ENCODE measurements at regions not wholly inside any gene's neighbourhood (a gene's known extent, or its start where the extent isn't known, plus 50 kb on each side); places are given as distances from the start of the nearest gene placed in this dataset.

DNA sequence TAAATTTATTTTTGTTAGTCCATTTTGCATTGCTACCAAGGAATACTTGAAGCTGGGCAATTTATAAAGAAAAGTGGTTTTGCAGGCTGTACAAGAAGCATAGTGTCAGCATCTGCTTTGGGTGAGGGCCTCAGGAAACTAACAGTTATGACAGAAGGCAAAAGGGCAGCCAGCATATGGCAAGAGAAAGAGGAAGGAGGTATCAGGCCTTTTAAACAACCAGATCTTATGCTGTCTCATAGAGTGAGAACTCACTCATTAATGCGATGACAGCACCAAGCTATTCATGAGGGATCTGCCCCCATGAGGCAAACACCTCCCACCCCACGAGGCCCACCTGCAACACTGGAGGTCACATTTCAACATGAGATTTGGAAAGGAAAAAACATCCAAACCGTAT is 898.4 kb downstream of the KCNT2 start:
- Histone ChIP-seq H3K27me3 (no peaks in the 10 kb centered on the region), H3K4me2 (no peak overlapping the region), H3F3A (ENCODE audit: low read depth) (no peaks in the 10 kb centered on the region), H3K9ac (no peak overlapping the region), H2AFZ (replicated peaks) (peak overlapping the region; percentile 30), H3K4me3 (no peak overlapping the region), H3K27ac (no peak overlapping the region), H3K9me3 (ENCODE audit: low read depth) (no peaks in the 10 kb centered on the region), H3K79me2 (ENCODE audit: low read depth) (no peaks in the 10 kb centered on the region), H3K4me1 (no peaks in the 10 kb centered on the region), H4K20me1 (ENCODE audit: low read depth) (no peaks in the 10 kb centered on the region), H3K36me3 (no peaks in the 10 kb centered on the region)
- TF ChIP-seq EZH2 (IDR thresholded peaks at IDR 0.05) = no peak
- TF ChIP-seq, protein P1, sequence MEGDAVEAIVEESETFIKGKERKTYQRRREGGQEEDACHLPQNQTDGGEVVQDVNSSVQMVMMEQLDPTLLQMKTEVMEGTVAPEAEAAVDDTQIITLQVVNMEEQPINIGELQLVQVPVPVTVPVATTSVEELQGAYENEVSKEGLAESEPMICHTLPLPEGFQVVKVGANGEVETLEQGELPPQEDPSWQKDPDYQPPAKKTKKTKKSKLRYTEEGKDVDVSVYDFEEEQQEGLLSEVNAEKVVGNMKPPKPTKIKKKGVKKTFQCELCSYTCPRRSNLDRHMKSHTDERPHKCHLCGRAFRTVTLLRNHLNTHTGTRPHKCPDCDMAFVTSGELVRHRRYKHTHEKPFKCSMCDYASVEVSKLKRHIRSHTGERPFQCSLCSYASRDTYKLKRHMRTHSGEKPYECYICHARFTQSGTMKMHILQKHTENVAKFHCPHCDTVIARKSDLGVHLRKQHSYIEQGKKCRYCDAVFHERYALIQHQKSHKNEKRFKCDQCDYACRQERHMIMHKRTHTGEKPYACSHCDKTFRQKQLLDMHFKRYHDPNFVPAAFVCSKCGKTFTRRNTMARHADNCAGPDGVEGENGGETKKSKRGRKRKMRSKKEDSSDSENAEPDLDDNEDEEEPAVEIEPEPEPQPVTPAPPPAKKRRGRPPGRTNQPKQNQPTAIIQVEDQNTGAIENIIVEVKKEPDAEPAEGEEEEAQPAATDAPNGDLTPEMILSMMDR (IDR thresholded peaks at IDR 0.05) = no peak
- TF ChIP-seq EZH2phosphoT487 (IDR thresholded peaks at IDR 0.05) = no peak
- Mint-ChIP-seq H3K27ac (no peak overlapping the region), H3K4me1 (no peaks in the 10 kb centered on the region), H3K9me3 (no peaks in the 10 kb centered on the region), H3K36me3 (no peaks in the 10 kb centered on the region), H3K27me3 (ENCODE audit: insufficient read depth, low read depth) (no peaks in the 10 kb centered on the region), H3K4me3 (no peak overlapping the region)
- no peak for DNase-seq (ENCODE audit: low spot score)

DNA sequence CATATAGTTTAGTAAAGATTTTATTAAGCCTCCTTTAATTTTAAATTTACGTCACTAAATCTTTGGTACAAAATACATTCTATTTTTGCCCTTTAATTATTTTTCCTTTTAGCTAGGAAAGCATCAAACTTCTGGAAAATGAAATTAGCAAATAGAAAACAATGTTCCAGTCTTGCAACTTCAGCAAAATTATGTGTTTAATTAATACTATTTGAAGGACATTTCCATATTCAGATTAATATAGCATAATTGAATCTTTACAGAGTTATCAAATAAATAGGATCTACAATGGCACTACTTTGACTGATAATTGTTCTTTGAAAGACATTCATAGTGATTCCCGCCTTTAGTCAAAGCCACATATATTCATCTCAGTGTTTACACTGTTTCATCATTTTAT is 904.2 kb downstream of the KCNT2 start:
- Histone ChIP-seq H3F3A (ENCODE audit: low read depth) (no peaks in the 10 kb centered on the region), H4K20me1 (ENCODE audit: low read depth) (no peaks in the 10 kb centered on the region), H3K4me3 (no peak overlapping the region), H3K4me2 (no peak overlapping the region), H3K4me1 (no peaks in the 10 kb centered on the region), H3K9ac (no peak overlapping the region), H3K9me3 (ENCODE audit: low read depth) (no peaks in the 10 kb centered on the region), H3K36me3 (no peaks in the 10 kb centered on the region), H3K79me2 (ENCODE audit: low read depth) (no peaks in the 10 kb centered on the region), H2AFZ (replicated peaks) (no peak overlapping the region), H3K27me3 (no peaks in the 10 kb centered on the region), H3K27ac (no peak overlapping the region)
- no peaks in the 10 kb centered on the region for H3K27me3 Mint-ChIP-seq (ENCODE audit: insufficient read depth, low read depth)
- H3K27ac Mint-ChIP-seq = no peak overlapping the region
- H3K4me3 Mint-ChIP-seq = no peak overlapping the region
- H3K4me1 Mint-ChIP-seq = no peaks in the 10 kb centered on the region
- TF ChIP-seq, protein P1 (IDR thresholded peaks at IDR 0.05) = no peak
- TF ChIP-seq EZH2phosphoT487 (IDR thresholded peaks at IDR 0.05) (no peak), EZH2 (IDR thresholded peaks at IDR 0.05) (no peak)
- DNase-seq (ENCODE audit: low spot score) = no peak
- no peaks in the 10 kb centered on the region for H3K36me3 Mint-ChIP-seq
- no peaks in the 10 kb centered on the region for H3K9me3 Mint-ChIP-seq

DNA sequence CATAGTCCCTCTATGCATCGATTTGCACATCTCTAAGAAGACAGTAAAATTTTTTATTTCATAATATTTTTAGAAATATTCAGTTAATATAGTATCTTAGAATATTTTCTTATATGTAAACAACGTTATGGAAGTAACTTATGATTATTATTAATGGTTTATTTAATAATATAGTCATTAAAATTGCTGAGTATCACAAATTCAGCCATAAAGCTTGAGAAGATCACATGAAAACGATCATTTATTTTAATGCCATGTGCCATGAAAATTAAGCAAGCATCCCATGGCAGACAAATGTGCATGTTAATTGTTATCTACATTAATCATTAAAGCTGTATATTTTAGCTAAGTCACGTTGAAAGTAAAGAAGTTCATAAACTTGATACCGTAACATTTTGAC is 907.1 kb downstream of the KCNT2 start:
- Histone ChIP-seq H3K9me3 (ENCODE audit: low read depth) (no peaks in the 10 kb centered on the region), H3K9ac (no peak overlapping the region), H3K4me2 (no peak overlapping the region), H3F3A (ENCODE audit: low read depth) (no peaks in the 10 kb centered on the region), H3K4me3 (no peak overlapping the region), H3K27me3 (no peaks in the 10 kb centered on the region), H3K4me1 (no peaks in the 10 kb centered on the region), H4K20me1 (ENCODE audit: low read depth) (no peaks in the 10 kb centered on the region), H2AFZ (replicated peaks) (no peak overlapping the region), H3K79me2 (ENCODE audit: low read depth) (no peaks in the 10 kb centered on the region), H3K27ac (no peak overlapping the region), H3K36me3 (no peaks in the 10 kb centered on the region)
- Mint-ChIP-seq H3K4me1 (no peaks in the 10 kb centered on the region), H3K27ac (no peak overlapping the region), H3K4me3 (no peak overlapping the region), H3K27me3 (ENCODE audit: insufficient read depth, low read depth) (no peaks in the 10 kb centered on the region), H3K9me3 (no peaks in the 10 kb centered on the region), H3K36me3 (no peaks in the 10 kb centered on the region)
- TF ChIP-seq EZH2 (IDR thresholded peaks at IDR 0.05) (no peak), EZH2phosphoT487 (IDR thresholded peaks at IDR 0.05) (no peak)
- TF ChIP-seq, protein P1 (IDR thresholded peaks at IDR 0.05) = no peak
- no peak for DNase-seq (ENCODE audit: low spot score)

DNA sequence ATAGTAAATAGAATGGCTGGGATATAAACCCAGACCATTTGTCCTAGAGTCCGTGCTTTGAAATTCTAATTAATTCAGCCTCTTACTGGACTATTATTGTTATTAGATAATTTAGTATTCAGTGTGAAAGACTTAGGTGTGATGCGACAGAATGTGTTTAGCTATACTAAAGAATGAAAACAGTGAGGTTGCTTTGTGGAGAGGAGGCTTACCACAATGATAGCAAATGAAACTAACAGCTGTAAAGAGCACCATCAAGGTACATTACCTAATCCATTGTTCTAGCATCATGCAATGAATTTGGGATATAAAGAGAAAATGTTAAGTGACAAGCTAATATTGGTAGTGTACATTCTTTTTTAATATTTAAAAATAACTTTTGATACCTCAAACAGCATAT is 911.1 kb downstream of the KCNT2 start:
- Mint-ChIP-seq H3K4me3 (no peak overlapping the region), H3K27ac (no peak overlapping the region), H3K36me3 (no peaks in the 10 kb centered on the region), H3K4me1 (no peaks in the 10 kb centered on the region), H3K9me3 (no peaks in the 10 kb centered on the region), H3K27me3 (ENCODE audit: insufficient read depth, low read depth) (no peaks in the 10 kb centered on the region)
- no peak overlapping the region for H3K27ac ChIP-seq
- no peaks in the 10 kb centered on the region for H3K9me3 ChIP-seq (ENCODE audit: low read depth)
- no peaks in the 10 kb centered on the region for H3K36me3 ChIP-seq
- DNase-seq (ENCODE audit: low spot score) = no peak
- H4K20me1 ChIP-seq (ENCODE audit: low read depth) = no peaks in the 10 kb centered on the region
- TF ChIP-seq EZH2 (IDR thresholded peaks at IDR 0.05) (no peak), EZH2phosphoT487 (IDR thresholded peaks at IDR 0.05) (no peak)
- TF ChIP-seq, protein P1 (IDR thresholded peaks at IDR 0.05) = no peak
- no peaks in the 10 kb centered on the region for H3F3A ChIP-seq (ENCODE audit: low read depth)
- no peaks in the 10 kb centered on the region for H3K27me3 ChIP-seq
- H3K4me2 ChIP-seq = no peak overlapping the region
- H3K79me2 ChIP-seq (ENCODE audit: low read depth) = no peaks in the 10 kb centered on the region
- H3K4me3 ChIP-seq = no peak overlapping the region
- no peak overlapping the region for H3K9ac ChIP-seq
- H2AFZ ChIP-seq (replicated peaks) = no peak overlapping the region
- no peaks in the 10 kb centered on the region for H3K4me1 ChIP-seq

All from neural progenitor cell (in vitro differentiated cells).